Liver (tissue), 8 donors: ENCODE measurements at regions not wholly inside any gene's neighbourhood (a gene's known extent, or its start where the extent isn't known, plus 50 kb on each side); places are given as distances from the start of the nearest gene placed in this dataset.

Source experiments
- DNase-seq: peaks from one replicate; pipeline ENCODE4 v3.0.0-alpha.2; 2017; ENCODE audit warnings: low spot score
- H3K27ac ChIP-seq, 2 donors: one replicate each; pipeline ENCODE4 v1.7.0; 2013; ENCODE audit warnings: inconsistent platforms in 2 of 2, low read length in 2 of 2, control low read depth in 1 of 2, low read depth in 1 of 2, mild to moderate bottlenecking in 1 of 2
- H3K27me3 ChIP-seq, 4 donors: one replicate each; pipeline versions ENCODE4 v1.6.1 to v1.7.0; 2013; ENCODE audit warnings: low read length in 3 of 4, inconsistent platforms in 1 of 4, mild to moderate bottlenecking in 1 of 4, moderate library complexity in 1 of 4; ENCODE audit not compliant: control insufficient read depth in 4 of 4, insufficient read depth in 4 of 4
- H3K36me3 ChIP-seq, 4 donors: one replicate each; pipeline versions ENCODE4 v1.6.1 to v1.7.0; 2013; ENCODE audit warnings: low read length in 3 of 4, mild to moderate bottlenecking in 3 of 4, low read depth in 1 of 4, moderate library complexity in 1 of 4; ENCODE audit not compliant: control insufficient read depth in 4 of 4, insufficient read depth in 3 of 4
- H3K4me1 ChIP-seq, 4 donors: one replicate each; pipeline versions ENCODE4 v1.6.1 to v1.7.0; 2013; ENCODE audit warnings: low read length in 3 of 4, mild to moderate bottlenecking in 3 of 4, moderate library complexity in 1 of 4; ENCODE audit not compliant: control insufficient read depth in 4 of 4, insufficient read depth in 4 of 4
- H3K4me3 ChIP-seq, 3 donors: one replicate each; pipeline versions ENCODE4 v1.6.1 to v1.7.0; 2013; ENCODE audit warnings: low read length in 3 of 3, control low read depth in 1 of 3, low read depth in 1 of 3, mild to moderate bottlenecking in 1 of 3
- H3K9ac ChIP-seq, 2 donors: one replicate each; pipeline ENCODE4 v1.7.0; 2013; ENCODE audit warnings: low read length in 2 of 2, mild to moderate bottlenecking in 2 of 2, moderate library complexity in 2 of 2, control low read depth in 1 of 2, low read depth in 1 of 2
- H3K9me3 ChIP-seq, 4 donors: one replicate each; pipeline versions ENCODE4 v1.6.1 to v1.7.0; 2013; ENCODE audit warnings: low read length in 3 of 4; ENCODE audit not compliant: control insufficient read depth in 4 of 4
- ATF3 ChIP-seq: IDR thresholded peaks from 2 replicates; pipeline ENCODE4 v1.6.1; 2016; ENCODE audit warnings: antibody characterized with exemption
- CTCF ChIP-seq: fragments of 150-350 bp; IDR thresholded peaks from 2 replicates; pipeline ENCODE4 v1.5.1; 2017; ENCODE audit warnings: improper control_type of control experiment, low read depth, low read length; ENCODE audit not compliant: missing input control
- EGR1 ChIP-seq, 2 donors: IDR thresholded peaks; 2 replicates each; pipeline ENCODE4 v1.6.1; 2016 to 2018; ENCODE audit warnings: antibody characterized with exemption in 2 of 2, low read depth in 2 of 2
- FOXA1 ChIP-seq: IDR thresholded peaks from 2 replicates; pipeline ENCODE4 v1.6.1; 2016; ENCODE audit warnings: antibody characterized with exemption
- GABPA ChIP-seq, 2 donors: IDR thresholded peaks in 1 of 2; conservative IDR thresholded peaks in 1 of 2; 2 replicates each; pipeline ENCODE4 v1.6.1; 2016; ENCODE audit warnings: antibody characterized with exemption in 2 of 2, mild to moderate bottlenecking in 1 of 2, moderate library complexity in 1 of 2
- HNF4A ChIP-seq, 2 donors: conservative IDR thresholded peaks; 2 replicates each; pipeline ENCODE4 v1.6.1; 2016; ENCODE audit warnings: antibody characterized with exemption in 2 of 2, mild to moderate bottlenecking in 2 of 2
- HNF4G ChIP-seq: IDR thresholded peaks from 2 replicates; pipeline ENCODE4 v1.6.1; 2016; ENCODE audit warnings: antibody characterized with exemption
- JUND ChIP-seq, 2 donors: IDR thresholded peaks; 2 replicates each; pipeline ENCODE4 v1.6.1; 2016; ENCODE audit warnings: antibody characterized with exemption in 2 of 2
- MAX ChIP-seq: IDR thresholded peaks from 2 replicates; pipeline ENCODE4 v1.6.1; 2016; ENCODE audit warnings: antibody characterized with exemption
- NR2F2 ChIP-seq: IDR thresholded peaks from 2 replicates; pipeline ENCODE4 v1.6.1; 2016; ENCODE audit warnings: antibody characterized with exemption
- RAD21 ChIP-seq, 2 donors: IDR thresholded peaks; 2 replicates each; pipeline ENCODE4 v1.6.1; 2016; ENCODE audit warnings: antibody characterized with exemption in 2 of 2, mild to moderate bottlenecking in 2 of 2
- REST ChIP-seq: IDR thresholded peaks from 2 replicates; pipeline ENCODE4 v1.6.1; 2016; ENCODE audit warnings: antibody characterized with exemption, mild to moderate bottlenecking
- RXRA ChIP-seq, 2 donors: IDR thresholded peaks; 2 replicates each; pipeline ENCODE4 v1.6.1; 2017 to 2018; ENCODE audit warnings: antibody characterized with exemption in 2 of 2, mild to moderate bottlenecking in 1 of 2
- SP1 ChIP-seq: IDR thresholded peaks from 2 replicates; pipeline ENCODE4 v1.6.1; 2018; ENCODE audit warnings: antibody characterized with exemption, mild to moderate bottlenecking
- TAF1 ChIP-seq: conservative IDR thresholded peaks from 2 replicates; pipeline ENCODE4 v1.6.1; 2016; ENCODE audit warnings: antibody characterized with exemption, mild to moderate bottlenecking
- YY1 ChIP-seq: IDR thresholded peaks from 2 replicates; pipeline ENCODE4 v1.6.1; 2016; ENCODE audit warnings: antibody characterized with exemption, mild to moderate bottlenecking
- ZBTB33 ChIP-seq: IDR thresholded peaks from 2 replicates; pipeline ENCODE4 v1.6.1; 2016; ENCODE audit warnings: antibody characterized with exemption
- WGBS: extraction: QIAGEN DNeasy Blood & Tissue Kit; methylation state at CpG from one replicate; pipeline ENCODE4 v1.1.7; 2013; 5-methylcytosine and 5-hydroxymethylcytosine counted together
- donor health status: healthy.
- donor health status: healthy.
- donor health status: healthy.
- donor health status: healthy.
- donor health status: healthy.

- 76% methylated on average over 3 of the region's 3 CpGs for WGBS
- Histone ChIP-seq H3K4me3 (no peak overlapping the region), H3K27ac (no peak overlapping the region), H3K9ac (no peak overlapping the region), H3K4me1 (no peaks in the 10 kb centered on the region), H3K36me3 (no peaks in the 10 kb centered on the region), H3K9me3 (peaks cover 0 to 5% (median 0%) of the 10 kb centered on the region in 4 donors), H3K27me3 (no peaks in the 10 kb centered on the region)
- TF ChIP-seq HNF4G (no peak), ATF3 (no peak), JUND (IDR thresholded peaks at IDR 0.05) (no peak), HNF4A (conservative IDR thresholded peaks at IDR 0.05) (no peak), GABPA (IDR thresholded peaks at IDR 0.05 in 1 of 2, conservative IDR thresholded peaks at IDR 0.05 in 1 of 2) (no peak), FOXA1 (no peak), REST (no peak), EGR1 (IDR thresholded peaks at IDR 0.05; ENCODE audit: low read depth in 2 of 2) (no peak), YY1 (no peak), TAF1 (no peak), ZBTB33 (no peak), CTCF (no peak), SP1 (no peak), RAD21 (IDR thresholded peaks at IDR 0.05) (no peak), MAX (no peak), NR2F2 (no peak), RXRA (IDR thresholded peaks at IDR 0.05) (no peak)
- DNase-seq, result no peak
Measured at GRCh38 chr12:103205906-103206305, 248.4 kb downstream of the ASCL1 start.

- DNase-seq, result no peak
- Histone ChIP-seq H3K4me3 (no peak overlapping the region), H3K27me3 (no peaks in the 10 kb centered on the region), H3K4me1 (no peaks in the 10 kb centered on the region), H3K9ac (no peak overlapping the region), H3K27ac (no peak overlapping the region), H3K9me3 (peaks cover 0 to 5% (median 0%) of the 10 kb centered on the region in 4 donors), H3K36me3 (no peaks in the 10 kb centered on the region)
- WGBS, result 78% methylated on average over 6 of the region's 6 CpGs
- TF ChIP-seq GABPA (IDR thresholded peaks at IDR 0.05 in 1 of 2, conservative IDR thresholded peaks at IDR 0.05 in 1 of 2) (no peak), RXRA (IDR thresholded peaks at IDR 0.05) (no peak), EGR1 (IDR thresholded peaks at IDR 0.05; ENCODE audit: low read depth in 2 of 2) (no peak), RAD21 (IDR thresholded peaks at IDR 0.05) (no peak), MAX (no peak), ATF3 (no peak), YY1 (no peak), TAF1 (no peak)
Measured at GRCh38 chr12:103207936-103208335, 250.5 kb downstream of the ASCL1 start.
